H54 (cell line): ENCODE measurements at regions not wholly inside any gene's neighbourhood (a gene's known extent, or its start where the extent isn't known, plus 50 kb on each side); places are given as distances from the start of the nearest gene placed in this dataset.

Experiments
- DNase-seq: peaks from one replicate; pipeline ENCODE4 v3.0.0; 2011; ENCODE audit warnings: low spot score, mixed read lengths; ENCODE audit not compliant: insufficient read length
- FAIRE-seq: peaks from 3 replicates; lab custom pipeline; 2011; peaks lifted over from hg19 to GRCh38; lab: Jason Lieb, UNC
- POLR2A ChIP-seq: IDR thresholded peaks from 2 replicates; pipeline ENCODE4 v1.6.1; 2011; ENCODE audit warnings: low read depth, mild to moderate bottlenecking, low read length

DNA sequence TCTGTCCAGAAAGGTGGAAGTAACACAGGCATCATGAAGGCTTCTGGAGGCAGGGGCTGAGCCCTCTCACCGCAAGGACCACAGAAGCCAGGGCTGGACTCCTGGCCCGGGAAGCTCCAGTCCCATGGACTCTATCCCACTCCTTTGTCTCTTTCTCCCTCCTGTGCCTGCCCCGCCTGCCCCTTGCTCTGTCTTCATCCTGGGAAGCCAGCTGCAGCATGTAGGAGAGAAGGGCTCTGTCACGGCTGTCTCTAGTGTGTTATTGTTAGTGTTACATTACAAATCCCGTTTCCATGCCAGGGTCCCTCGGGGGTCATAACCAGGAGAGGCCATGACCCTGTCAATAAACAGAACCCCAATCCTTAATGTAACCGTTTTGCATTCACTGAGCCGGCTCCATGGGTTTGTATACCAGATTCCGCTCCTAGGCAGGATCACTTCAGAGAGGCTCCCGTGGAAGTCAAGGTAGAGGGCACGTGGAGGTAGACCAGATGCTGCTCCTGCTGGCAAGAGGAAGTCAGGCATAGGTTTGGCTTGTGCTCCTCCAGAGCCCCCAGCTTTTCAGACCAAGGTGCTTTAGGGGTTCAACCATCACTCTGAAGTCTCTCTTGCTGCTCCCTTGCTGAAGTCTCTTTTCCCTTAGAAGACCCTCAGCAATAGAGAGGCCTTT is 293.2 kb downstream of the ETS1 start:
- FAIRE-seq (no peak), DNase-seq (no peak)
- TF ChIP-seq POLR2A, result no peak

DNA sequence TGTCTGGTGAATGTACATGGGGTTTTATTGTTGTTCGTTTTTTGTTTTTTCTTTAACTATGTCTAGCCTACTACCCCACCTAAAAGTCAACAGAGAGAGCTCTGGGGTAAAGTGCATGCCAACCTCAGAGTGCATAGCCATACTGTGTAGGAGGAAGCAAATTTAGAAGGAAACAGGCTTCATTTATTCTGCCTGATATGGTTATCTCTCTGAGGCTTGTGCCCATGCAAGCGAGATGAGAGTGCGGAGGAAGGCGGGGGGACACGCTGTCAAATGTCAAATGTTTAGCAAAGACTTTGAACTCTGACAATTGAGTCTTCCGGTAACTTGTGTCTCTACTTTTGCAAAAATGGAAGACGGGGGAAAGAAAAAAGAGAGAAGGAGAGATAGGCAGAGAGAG is 295.5 kb downstream of the ETS1 start:
- DNase-seq, result no peak
- TF ChIP-seq POLR2A, result no peak
- FAIRE-seq, result no peak

GRCh38 chr11:128291007-128291406 is 296.4 kb downstream of the ETS1 start:
- no peak for TF ChIP-seq POLR2A
- FAIRE-seq (no peak), DNase-seq (no peak)

DNA sequence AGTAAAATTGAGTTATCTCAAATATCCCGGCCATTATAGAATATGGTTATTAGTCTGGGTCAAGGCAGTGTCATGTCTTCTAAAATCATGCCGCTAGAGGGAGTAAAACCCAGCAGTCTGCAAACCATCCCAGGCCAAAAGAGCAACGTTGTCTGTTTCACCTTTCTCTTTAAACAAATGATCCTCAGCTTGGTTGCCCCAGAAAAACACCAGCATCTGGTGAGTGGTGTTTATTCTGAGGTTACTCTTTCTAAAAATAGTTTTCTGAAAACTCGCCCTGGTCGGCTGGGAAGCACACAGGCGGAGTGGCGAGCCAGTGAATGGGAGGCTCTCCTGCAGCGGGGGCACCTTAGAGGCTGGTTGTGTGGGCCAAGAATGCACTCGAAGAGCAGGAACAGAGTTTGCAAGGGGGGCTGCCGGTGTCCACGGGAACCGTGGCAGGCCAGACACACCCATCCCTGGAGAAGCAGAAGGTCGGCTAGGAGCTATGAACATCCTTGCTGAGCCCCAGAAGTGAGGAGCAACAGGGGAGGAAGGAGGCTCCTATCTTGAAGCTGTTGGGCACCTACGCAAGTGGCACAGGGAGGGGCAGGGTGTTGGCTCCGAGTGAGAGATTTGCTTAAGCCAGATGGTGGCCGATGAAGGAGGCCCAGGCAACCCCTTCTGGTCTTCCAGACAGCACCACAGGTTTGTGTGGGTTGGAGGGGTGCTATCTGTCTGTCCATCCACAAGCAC is 297.1 kb downstream of the ETS1 start:
- no peak for TF ChIP-seq POLR2A
- peak; percentile 50 for FAIRE-seq
- DNase-seq, result peak; percentile 27

- FAIRE-seq (no peak), DNase-seq (no peak)
- no peak for TF ChIP-seq POLR2A
These were observed 298.3 kb downstream of the ETS1 start for GRCh38 chr11:128289048-128289447.

- DNase-seq (no peak), FAIRE-seq (no peak)
- no peak for TF ChIP-seq POLR2A
These were observed 299.0 kb downstream of the ETS1 start for GRCh38 chr11:128288368-128288767.

- DNase-seq (no peak), FAIRE-seq (no peak)
- no peak for TF ChIP-seq POLR2A
These were observed 302.0 kb downstream of the ETS1 start for GRCh38 chr11:128285321-128285720.

GRCh38 chr11:128284634-128285033 is 302.7 kb downstream of the ETS1 start:
- DNase-seq, result no peak
- FAIRE-seq, result no peak
- TF ChIP-seq POLR2A, result no peak

- FAIRE-seq (no peak), DNase-seq (no peak)
- TF ChIP-seq POLR2A, result no peak
These were observed 303.9 kb downstream of the ETS1 start for GRCh38 chr11:128283451-128283850.

DNA sequence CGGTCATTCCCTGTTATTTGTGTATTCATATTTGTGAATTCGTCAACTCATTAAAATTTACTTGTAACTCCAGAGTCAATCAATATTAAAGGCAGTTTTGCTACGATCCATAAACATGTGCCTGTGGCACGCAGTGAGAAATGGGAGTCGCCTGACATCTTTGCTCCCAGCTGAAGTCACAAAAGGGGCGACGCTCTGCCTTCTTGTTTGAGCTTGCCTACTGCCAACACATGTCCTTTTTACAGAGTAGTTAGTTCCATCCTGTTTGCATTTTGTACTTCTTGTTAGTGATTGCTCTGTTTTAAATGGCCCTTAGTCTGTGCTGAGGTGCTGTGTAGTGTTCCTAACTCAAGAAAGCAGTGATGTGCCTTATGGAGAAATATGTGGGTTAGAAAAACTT is 305.3 kb downstream of the ETS1 start:
- no peak for TF ChIP-seq POLR2A
- DNase-seq (no peak), FAIRE-seq (no peak)

DNA sequence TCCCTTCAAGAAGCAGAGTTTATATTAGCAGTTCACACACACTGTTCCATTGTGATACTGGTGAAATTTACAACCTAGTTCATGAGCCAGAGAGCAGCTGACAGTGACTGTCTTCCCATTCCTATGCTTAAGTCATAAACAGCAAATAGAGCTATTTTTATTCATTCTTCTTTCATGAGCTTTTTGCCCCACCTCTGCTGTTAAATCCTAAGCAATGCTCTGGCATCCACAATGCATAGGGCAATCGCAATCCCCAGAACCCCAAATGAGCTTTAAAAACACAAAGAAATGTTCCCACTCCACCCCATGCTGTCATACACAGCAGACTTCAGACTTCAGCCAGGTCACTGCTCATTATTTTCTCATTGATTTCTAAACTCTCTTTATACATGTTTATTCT is 307.5 kb downstream of the ETS1 start:
- DNase-seq (no peak), FAIRE-seq (no peak)
- TF ChIP-seq POLR2A, result no peak

GRCh38 chr11:128273736-128274135 is 313.6 kb downstream of the ETS1 start:
- FAIRE-seq, result no peak
- TF ChIP-seq POLR2A, result no peak
- DNase-seq, result no peak

- FAIRE-seq (no peak), DNase-seq (no peak)
- no peak for TF ChIP-seq POLR2A
These were observed 316.0 kb downstream of the ETS1 start for GRCh38 chr11:128271401-128271800.

GRCh38 chr11:128269466-128269865 is 317.9 kb downstream of the ETS1 start:
- TF ChIP-seq POLR2A, result no peak
- DNase-seq (no peak), FAIRE-seq (no peak)

- DNase-seq (no peak), FAIRE-seq (no peak)
- no peak for TF ChIP-seq POLR2A
These were observed 320.5 kb downstream of the ETS1 start for GRCh38 chr11:128266893-128267292.
